ENCODE measurements at regions not wholly inside any gene's neighbourhood (a gene's known extent, or its start where the extent isn't known, plus 50 kb on each side); places are given as distances from the start of the nearest gene placed in this dataset.
"Not testable (repeated sequence)": the region's sequence is repeated elsewhere in the genome, so short reads cannot be mapped to it uniquely, and the experiment has no call there.

DNA sequence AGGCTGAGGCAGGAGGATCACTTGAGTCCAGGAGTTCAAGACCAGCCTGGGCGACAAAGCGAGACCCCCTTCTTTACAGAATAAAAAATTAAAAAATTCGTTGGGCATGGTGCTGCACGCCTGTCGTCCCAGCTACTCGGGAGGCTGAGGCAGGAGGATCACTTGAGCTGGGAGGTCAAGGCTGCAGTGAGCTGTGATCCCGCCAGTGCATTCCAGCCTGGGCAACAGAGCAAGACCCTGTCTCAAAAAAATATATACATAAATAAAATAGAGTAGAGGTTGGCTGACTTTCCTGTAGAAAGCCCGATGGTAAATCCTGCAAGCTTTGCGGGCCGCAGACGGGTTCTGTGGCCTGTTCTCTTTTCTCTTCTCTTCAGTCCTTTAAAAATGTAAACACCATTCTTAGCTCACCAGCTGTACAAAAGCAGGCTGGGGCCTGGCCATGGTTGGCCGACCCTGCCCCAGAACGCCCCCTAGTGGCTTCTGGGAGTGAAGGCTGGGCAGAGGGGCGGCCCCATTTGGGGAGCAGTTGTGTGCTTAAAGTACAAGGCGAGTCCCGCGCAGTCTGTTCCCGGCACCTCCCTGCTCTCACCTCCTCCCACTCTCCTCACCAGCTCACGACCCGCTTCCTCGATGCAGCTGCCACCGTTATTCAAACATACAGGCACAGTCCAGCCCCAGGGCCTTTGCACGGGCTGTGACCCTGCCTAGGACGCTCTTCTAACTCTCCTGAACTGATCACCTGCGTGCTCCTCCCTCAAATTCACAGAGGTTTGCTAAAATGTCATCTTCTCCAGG is 109.5 kb downstream of the CRLF3 start:
- CTCF ChIA-PET (ENCODE audit: unreplicated experiment); BruUV-seq (replicated peaks); H3K9me2 ChIP-seq (ENCODE audit: insufficient read depth, low read length); H3K9me3 ChIP-seq (ENCODE audit: low read length); H3K4me3 ChIP-seq (ENCODE audit: low read depth, low read length, poor library complexity, severe bottlenecking); H4K20me1 ChIP-seq (ENCODE audit: insufficient read depth, low read length); H2AFZ ChIP-seq (ENCODE audit: low read length): not testable (repeated sequence)
- H3K4me1 ChIP-seq (ENCODE audit: insufficient read depth, low read length, poor library complexity, severe bottlenecking): peaks cover 50% of the 10 kb centered on the region
- DNase-seq (ENCODE audit: low spot score): peak; percentile 79
- POLR2A ChIA-PET: interaction anchor here (0.6 kb wide), 1 partner anchor 115 kb away, joined by 12 read pairs; no protein-coding TSS in a partner anchor
- peak overlapping the region; percentile 61 for H3K27ac ChIP-seq (ENCODE audit: low read depth, low read length, poor library complexity, severe bottlenecking)
- TF ChIP-seq, protein P1, sequence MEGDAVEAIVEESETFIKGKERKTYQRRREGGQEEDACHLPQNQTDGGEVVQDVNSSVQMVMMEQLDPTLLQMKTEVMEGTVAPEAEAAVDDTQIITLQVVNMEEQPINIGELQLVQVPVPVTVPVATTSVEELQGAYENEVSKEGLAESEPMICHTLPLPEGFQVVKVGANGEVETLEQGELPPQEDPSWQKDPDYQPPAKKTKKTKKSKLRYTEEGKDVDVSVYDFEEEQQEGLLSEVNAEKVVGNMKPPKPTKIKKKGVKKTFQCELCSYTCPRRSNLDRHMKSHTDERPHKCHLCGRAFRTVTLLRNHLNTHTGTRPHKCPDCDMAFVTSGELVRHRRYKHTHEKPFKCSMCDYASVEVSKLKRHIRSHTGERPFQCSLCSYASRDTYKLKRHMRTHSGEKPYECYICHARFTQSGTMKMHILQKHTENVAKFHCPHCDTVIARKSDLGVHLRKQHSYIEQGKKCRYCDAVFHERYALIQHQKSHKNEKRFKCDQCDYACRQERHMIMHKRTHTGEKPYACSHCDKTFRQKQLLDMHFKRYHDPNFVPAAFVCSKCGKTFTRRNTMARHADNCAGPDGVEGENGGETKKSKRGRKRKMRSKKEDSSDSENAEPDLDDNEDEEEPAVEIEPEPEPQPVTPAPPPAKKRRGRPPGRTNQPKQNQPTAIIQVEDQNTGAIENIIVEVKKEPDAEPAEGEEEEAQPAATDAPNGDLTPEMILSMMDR (conservative IDR thresholded peaks at IDR 0.05; ENCODE audit: low read length): peak; percentile 82
- peak overlapping the region; percentile 62 for H3K4me2 ChIP-seq (ENCODE audit: low read length)
- intact Hi-C loops (cut with micrococcal nuclease; ENCODE audit: unreplicated experiment): loop anchor here (5.0 kb wide), 1 partner anchor 373 kb away; no protein-coding TSS in a partner anchor
- peaks cover 13% of the 10 kb centered on the region; the same call in 1 of the 2 replicates for H3K36me3 ChIP-seq (ENCODE audit: insufficient read depth, low read length)
- peaks cover 97% of the 10 kb centered on the region for H3K79me2 ChIP-seq (ENCODE audit: insufficient read depth, low read depth, low read length)

DNA sequence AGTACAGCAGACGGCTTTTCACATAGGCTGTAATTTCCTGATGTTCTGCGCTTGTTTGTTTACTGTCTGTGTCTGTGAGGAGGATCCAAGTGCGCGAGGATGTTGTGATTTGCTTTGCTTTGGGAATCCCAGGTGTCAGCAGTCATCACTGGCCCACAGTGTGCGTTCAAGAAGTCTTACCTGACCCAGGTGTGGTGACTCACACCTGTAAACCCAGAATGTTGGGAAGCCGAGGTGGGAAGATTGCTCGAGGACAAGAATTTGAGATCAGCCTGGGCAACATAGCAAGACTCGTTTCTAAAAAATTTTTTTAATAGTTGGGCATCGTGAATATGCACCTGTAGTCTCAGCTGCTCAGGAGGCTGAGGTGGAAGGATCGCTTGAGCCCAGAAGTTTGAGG is 110.7 kb downstream of the CRLF3 start:
- intact Hi-C loops (cut with micrococcal nuclease; ENCODE audit: unreplicated experiment); BruUV-seq (replicated peaks); POLR2A ChIA-PET; DNase-seq (ENCODE audit: low spot score); H3K9me2 ChIP-seq (ENCODE audit: insufficient read depth, low read length); H3K9me3 ChIP-seq (ENCODE audit: low read length); H4K20me1 ChIP-seq (ENCODE audit: insufficient read depth, low read length); CTCF ChIA-PET (ENCODE audit: unreplicated experiment); H2AFZ ChIP-seq (ENCODE audit: low read length): not testable (repeated sequence)
- Histone ChIP-seq H3K4me2 (ENCODE audit: low read length) (peak overlapping the region; percentile 62), H3K4me3 (ENCODE audit: low read depth, low read length, poor library complexity, severe bottlenecking) (peak overlapping the region; percentile 1), H3K79me2 (ENCODE audit: insufficient read depth, low read depth, low read length) (peaks cover 92% of the 10 kb centered on the region), H3K4me1 (ENCODE audit: insufficient read depth, low read length, poor library complexity, severe bottlenecking) (peaks cover 50% of the 10 kb centered on the region), H3K27ac (ENCODE audit: low read depth, low read length, poor library complexity, severe bottlenecking) (peak overlapping the region; percentile 61), H3K36me3 (ENCODE audit: insufficient read depth, low read length) (peaks cover 13% of the 10 kb centered on the region; the same call in 1 of the 2 replicates)

DNA sequence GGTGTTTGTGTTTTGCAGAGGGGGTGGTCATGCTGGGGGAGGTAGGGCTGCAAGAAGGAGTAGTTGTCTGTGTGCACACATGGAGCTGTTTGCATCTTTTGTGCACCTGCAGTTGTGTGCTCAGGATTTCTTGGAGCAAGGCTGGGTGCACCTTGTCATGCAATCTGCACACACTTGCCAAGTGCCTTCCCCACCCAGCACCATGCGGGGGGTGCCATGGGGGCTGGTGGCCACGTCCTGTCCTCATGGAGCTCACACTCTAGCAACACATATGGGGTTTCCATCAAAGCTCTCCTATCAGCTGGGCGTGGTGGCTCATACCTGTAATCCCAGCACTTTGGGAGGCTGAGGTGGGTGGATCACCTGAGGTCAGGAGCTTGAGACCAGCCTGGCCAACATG is 111.6 kb downstream of the CRLF3 start:
- POLR2A ChIA-PET: not testable (repeated sequence)

More for the DNA sequence above, 111.6 kb downstream of the CRLF3 start:
- CTCF ChIA-PET (ENCODE audit: unreplicated experiment); H2AFZ ChIP-seq (ENCODE audit: low read length); H3K9me2 ChIP-seq (ENCODE audit: insufficient read depth, low read length); BruUV-seq (replicated peaks); intact Hi-C loops (cut with micrococcal nuclease; ENCODE audit: unreplicated experiment); H3K9me3 ChIP-seq (ENCODE audit: low read length); H4K20me1 ChIP-seq (ENCODE audit: insufficient read depth, low read length): not testable (repeated sequence)
- DNase-seq (ENCODE audit: low spot score): peak; percentile 59
- Histone ChIP-seq H3K4me1 (ENCODE audit: insufficient read depth, low read length, poor library complexity, severe bottlenecking) (peaks cover 50% of the 10 kb centered on the region), H3K79me2 (ENCODE audit: insufficient read depth, low read depth, low read length) (peaks cover 82% of the 10 kb centered on the region), H3K4me3 (ENCODE audit: low read depth, low read length, poor library complexity, severe bottlenecking) (peak overlapping the region; percentile 96), H3K27ac (ENCODE audit: low read depth, low read length, poor library complexity, severe bottlenecking) (peak overlapping the region; percentile 61), H3K36me3 (ENCODE audit: insufficient read depth, low read length) (peaks cover 13% of the 10 kb centered on the region; the same call in 1 of the 2 replicates), H3K4me2 (ENCODE audit: low read length) (peak overlapping the region; percentile 92)
